ENCODE measurements at regions not wholly inside any gene's neighbourhood (a gene's known extent, or its start where the extent isn't known, plus 50 kb on each side); places are given as distances from the start of the nearest gene placed in this dataset.

DNA sequence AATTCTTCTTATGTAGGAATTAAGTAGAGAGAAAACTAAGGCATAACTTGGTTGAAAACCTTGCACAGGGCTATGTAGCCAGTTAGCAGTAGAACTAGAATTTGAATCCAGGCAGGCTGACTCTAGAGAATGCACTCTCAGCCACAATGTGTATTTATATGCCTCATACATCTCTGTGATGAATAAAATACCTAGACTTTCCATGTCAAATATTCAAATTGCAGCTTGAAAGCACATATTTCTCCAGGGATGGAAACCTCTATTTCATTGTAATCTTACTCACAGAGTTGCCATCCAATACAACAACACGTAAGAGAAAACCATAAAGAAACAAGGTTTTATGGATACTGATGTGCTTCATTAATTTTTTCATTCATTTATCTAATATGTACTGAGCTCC is 256.0 kb upstream of the FLRT2 start:
- no peak for DNase-seq (ENCODE audit: low spot score)
- Histone ChIP-seq H2AFZ (no peak overlapping the region), H3K27me3 (ENCODE audit: insufficient read depth) (no peaks in the 10 kb centered on the region), H3K4me3 (no peak overlapping the region), H3K27ac (ENCODE audit: low read depth) (no peak overlapping the region), H4K20me1 (replicated peaks; ENCODE audit: insufficient read depth) (no peaks in the 10 kb centered on the region), H3K36me3 (ENCODE audit: insufficient read depth) (no peaks in the 10 kb centered on the region), H3F3A (replicated peaks; ENCODE audit: low read depth) (no peaks in the 10 kb centered on the region), H3K79me2 (replicated peaks; ENCODE audit: insufficient read depth) (no peaks in the 10 kb centered on the region), H3K9me2 (ENCODE audit: insufficient read depth) (no peaks in the 10 kb centered on the region; the same call in 1 of the 2 replicates), H3K4me2 (no peak overlapping the region), H3K4me1 (ENCODE audit: insufficient read depth) (no peaks in the 10 kb centered on the region)
- H3K36me3 Mint-ChIP-seq (ENCODE audit: low read depth): no peaks in the 10 kb centered on the region
- ATAC-seq: no peak
- TF ChIP-seq, protein P1, sequence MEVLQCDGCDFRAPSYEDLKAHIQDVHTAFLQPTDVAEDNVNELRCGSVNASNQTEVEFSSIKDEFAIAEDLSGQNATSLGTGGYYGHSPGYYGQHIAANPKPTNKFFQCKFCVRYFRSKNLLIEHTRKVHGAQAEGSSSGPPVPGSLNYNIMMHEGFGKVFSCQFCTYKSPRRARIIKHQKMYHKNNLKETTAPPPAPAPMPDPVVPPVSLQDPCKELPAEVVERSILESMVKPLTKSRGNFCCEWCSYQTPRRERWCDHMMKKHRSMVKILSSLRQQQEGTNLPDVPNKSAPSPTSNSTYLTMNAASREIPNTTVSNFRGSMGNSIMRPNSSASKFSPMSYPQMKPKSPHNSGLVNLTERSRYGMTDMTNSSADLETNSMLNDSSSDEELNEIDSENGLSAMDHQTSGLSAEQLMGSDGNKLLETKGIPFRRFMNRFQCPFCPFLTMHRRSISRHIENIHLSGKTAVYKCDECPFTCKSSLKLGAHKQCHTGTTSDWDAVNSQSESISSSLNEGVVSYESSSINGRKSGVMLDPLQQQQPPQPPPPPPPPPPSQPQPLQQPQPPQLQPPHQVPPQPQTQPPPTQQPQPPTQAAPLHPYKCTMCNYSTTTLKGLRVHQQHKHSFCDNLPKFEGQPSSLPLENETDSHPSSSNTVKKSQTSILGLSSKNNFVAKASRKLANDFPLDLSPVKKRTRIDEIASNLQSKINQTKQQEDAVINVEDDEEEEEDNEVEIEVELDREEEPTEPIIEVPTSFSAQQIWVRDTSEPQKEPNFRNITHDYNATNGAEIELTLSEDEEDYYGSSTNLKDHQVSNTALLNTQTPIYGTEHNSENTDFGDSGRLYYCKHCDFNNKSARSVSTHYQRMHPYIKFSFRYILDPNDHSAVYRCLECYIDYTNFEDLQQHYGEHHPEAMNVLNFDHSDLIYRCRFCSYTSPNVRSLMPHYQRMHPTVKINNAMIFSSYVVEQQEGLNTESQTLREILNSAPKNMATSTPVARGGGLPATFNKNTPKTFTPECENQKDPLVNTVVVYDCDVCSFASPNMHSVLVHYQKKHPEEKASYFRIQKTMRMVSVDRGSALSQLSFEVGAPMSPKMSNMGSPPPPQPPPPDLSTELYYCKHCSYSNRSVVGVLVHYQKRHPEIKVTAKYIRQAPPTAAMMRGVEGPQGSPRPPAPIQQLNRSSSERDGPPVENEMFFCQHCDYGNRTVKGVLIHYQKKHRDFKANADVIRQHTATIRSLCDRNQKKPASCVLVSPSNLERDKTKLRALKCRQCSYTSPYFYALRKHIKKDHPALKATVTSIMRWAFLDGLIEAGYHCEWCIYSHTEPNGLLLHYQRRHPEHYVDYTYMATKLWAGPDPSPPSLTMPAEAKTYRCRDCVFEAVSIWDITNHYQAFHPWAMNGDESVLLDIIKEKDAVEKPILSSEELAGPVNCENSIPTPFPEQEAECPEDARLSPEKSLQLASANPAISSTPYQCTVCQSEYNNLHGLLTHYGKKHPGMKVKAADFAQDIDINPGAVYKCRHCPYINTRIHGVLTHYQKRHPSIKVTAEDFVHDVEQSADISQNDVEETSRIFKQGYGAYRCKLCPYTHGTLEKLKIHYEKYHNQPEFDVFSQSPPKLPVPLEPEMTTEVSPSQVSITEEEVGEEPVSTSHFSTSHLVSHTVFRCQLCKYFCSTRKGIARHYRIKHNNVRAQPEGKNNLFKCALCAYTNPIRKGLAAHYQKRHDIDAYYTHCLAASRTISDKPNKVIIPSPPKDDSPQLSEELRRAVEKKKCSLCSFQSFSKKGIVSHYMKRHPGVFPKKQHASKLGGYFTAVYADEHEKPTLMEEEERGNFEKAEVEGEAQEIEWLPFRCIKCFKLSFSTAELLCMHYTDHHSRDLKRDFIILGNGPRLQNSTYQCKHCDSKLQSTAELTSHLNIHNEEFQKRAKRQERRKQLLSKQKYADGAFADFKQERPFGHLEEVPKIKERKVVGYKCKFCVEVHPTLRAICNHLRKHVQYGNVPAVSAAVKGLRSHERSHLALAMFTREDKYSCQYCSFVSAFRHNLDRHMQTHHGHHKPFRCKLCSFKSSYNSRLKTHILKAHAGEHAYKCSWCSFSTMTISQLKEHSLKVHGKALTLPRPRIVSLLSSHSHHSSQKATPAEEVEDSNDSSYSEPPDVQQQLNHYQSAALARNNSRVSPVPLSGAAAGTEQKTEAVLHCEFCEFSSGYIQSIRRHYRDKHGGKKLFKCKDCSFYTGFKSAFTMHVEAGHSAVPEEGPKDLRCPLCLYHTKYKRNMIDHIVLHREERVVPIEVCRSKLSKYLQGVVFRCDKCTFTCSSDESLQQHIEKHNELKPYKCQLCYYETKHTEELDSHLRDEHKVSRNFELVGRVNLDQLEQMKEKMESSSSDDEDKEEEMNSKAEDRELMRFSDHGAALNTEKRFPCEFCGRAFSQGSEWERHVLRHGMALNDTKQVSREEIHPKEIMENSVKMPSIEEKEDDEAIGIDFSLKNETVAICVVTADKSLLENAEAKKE (CRISPR knock-in tag; IDR thresholded peaks at IDR 0.05): no peak
- TF ChIP-seq, protein P2, sequence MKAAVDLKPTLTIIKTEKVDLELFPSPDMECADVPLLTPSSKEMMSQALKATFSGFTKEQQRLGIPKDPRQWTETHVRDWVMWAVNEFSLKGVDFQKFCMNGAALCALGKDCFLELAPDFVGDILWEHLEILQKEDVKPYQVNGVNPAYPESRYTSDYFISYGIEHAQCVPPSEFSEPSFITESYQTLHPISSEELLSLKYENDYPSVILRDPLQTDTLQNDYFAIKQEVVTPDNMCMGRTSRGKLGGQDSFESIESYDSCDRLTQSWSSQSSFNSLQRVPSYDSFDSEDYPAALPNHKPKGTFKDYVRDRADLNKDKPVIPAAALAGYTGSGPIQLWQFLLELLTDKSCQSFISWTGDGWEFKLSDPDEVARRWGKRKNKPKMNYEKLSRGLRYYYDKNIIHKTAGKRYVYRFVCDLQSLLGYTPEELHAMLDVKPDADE (IDR thresholded peaks at IDR 0.05): no peak
- TF ChIP-seq ZNF114 (CRISPR knock-in tag; IDR thresholded peaks at IDR 0.05): no peak
- TF ChIP-seq NANOG (IDR thresholded peaks at IDR 0.05; ENCODE audit: borderline replicate concordance): no peak
- no peak for TF ChIP-seq POLR2AphosphoS5 (IDR thresholded peaks at IDR 0.05; ENCODE audit: low read depth)
- TF ChIP-seq EZH2 (IDR thresholded peaks at IDR 0.05; ENCODE audit: low read depth, unreplicated experiment): no peak
- TF ChIP-seq JUNB (IDR thresholded peaks at IDR 0.05; ENCODE audit: unreplicated experiment): no peak
- TF ChIP-seq, protein P3, sequence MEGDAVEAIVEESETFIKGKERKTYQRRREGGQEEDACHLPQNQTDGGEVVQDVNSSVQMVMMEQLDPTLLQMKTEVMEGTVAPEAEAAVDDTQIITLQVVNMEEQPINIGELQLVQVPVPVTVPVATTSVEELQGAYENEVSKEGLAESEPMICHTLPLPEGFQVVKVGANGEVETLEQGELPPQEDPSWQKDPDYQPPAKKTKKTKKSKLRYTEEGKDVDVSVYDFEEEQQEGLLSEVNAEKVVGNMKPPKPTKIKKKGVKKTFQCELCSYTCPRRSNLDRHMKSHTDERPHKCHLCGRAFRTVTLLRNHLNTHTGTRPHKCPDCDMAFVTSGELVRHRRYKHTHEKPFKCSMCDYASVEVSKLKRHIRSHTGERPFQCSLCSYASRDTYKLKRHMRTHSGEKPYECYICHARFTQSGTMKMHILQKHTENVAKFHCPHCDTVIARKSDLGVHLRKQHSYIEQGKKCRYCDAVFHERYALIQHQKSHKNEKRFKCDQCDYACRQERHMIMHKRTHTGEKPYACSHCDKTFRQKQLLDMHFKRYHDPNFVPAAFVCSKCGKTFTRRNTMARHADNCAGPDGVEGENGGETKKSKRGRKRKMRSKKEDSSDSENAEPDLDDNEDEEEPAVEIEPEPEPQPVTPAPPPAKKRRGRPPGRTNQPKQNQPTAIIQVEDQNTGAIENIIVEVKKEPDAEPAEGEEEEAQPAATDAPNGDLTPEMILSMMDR (conservative IDR thresholded peaks at IDR 0.05; ENCODE audit: low read depth in 2 of 2): no peak
- TF ChIP-seq, protein P4, sequence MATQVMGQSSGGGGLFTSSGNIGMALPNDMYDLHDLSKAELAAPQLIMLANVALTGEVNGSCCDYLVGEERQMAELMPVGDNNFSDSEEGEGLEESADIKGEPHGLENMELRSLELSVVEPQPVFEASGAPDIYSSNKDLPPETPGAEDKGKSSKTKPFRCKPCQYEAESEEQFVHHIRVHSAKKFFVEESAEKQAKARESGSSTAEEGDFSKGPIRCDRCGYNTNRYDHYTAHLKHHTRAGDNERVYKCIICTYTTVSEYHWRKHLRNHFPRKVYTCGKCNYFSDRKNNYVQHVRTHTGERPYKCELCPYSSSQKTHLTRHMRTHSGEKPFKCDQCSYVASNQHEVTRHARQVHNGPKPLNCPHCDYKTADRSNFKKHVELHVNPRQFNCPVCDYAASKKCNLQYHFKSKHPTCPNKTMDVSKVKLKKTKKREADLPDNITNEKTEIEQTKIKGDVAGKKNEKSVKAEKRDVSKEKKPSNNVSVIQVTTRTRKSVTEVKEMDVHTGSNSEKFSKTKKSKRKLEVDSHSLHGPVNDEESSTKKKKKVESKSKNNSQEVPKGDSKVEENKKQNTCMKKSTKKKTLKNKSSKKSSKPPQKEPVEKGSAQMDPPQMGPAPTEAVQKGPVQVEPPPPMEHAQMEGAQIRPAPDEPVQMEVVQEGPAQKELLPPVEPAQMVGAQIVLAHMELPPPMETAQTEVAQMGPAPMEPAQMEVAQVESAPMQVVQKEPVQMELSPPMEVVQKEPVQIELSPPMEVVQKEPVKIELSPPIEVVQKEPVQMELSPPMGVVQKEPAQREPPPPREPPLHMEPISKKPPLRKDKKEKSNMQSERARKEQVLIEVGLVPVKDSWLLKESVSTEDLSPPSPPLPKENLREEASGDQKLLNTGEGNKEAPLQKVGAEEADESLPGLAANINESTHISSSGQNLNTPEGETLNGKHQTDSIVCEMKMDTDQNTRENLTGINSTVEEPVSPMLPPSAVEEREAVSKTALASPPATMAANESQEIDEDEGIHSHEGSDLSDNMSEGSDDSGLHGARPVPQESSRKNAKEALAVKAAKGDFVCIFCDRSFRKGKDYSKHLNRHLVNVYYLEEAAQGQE (IDR thresholded peaks at IDR 0.05; ENCODE audit: unreplicated experiment): no peak
- no peak for TF ChIP-seq CREB1 (CRISPR knock-in tag; IDR thresholded peaks at IDR 0.05; ENCODE audit: low read depth)
- no peak for TF ChIP-seq STAT1 (IDR thresholded peaks at IDR 0.05; ENCODE audit: unreplicated experiment)
- TF ChIP-seq EZH2phosphoT487 (IDR thresholded peaks at IDR 0.05; ENCODE audit: unreplicated experiment): no peak
- no peak for TF ChIP-seq ZNF331 (CRISPR knock-in tag; IDR thresholded peaks at IDR 0.05; ENCODE audit: low read depth)
- no peaks in the 10 kb centered on the region for H3K4me1 Mint-ChIP-seq
- H3K27ac Mint-ChIP-seq: no peak overlapping the region
- H3K27me3 Mint-ChIP-seq (ENCODE audit: insufficient read depth, low read depth, poor library complexity): no peaks in the 10 kb centered on the region
- no peak overlapping the region for H3K4me3 Mint-ChIP-seq
- no peaks in the 10 kb centered on the region for H3K9me3 Mint-ChIP-seq

Measured in GM23338 (cell line).